GM21737 (cell line): ENCODE measurements at regions not wholly inside any gene's neighbourhood (a gene's known extent, or its start where the extent isn't known, plus 50 kb on each side); places are given as distances from the start of the nearest gene placed in this dataset.
"Not testable (repeated sequence)": the region's sequence is repeated elsewhere in the genome, so short reads cannot be mapped to it uniquely, and the experiment has no call there.

Experiments
- ATAC-seq: cut with Tn5 transposase; IDR thresholded peaks from one replicate; pipeline ENCODE4 v1.9.1; 2021; ENCODE audit warnings: mild to moderate bottlenecking, moderate library complexity; ENCODE audit not compliant: unreplicated experiment

GRCh38 chr5:27995867-27996266 is 957.5 kb upstream of the CDH9 start:
- ATAC-seq, result no peak

GRCh38 chr5:27978322-27978721 is 939.9 kb upstream of the CDH9 start:
- no peak for ATAC-seq

- ATAC-seq, result no peak
These were observed 930.8 kb upstream of the CDH9 start for GRCh38 chr5:27969157-27969556.

GRCh38 chr5:27963050-27963783 is 924.8 kb upstream of the CDH9 start:
- ATAC-seq, result no peak

- ATAC-seq, result no peak
These were observed 923.8 kb upstream of the CDH9 start for GRCh38 chr5:27962198-27962597.

GRCh38 chr5:27947088-27947487 is 908.7 kb upstream of the CDH9 start:
- ATAC-seq, result no peak

GRCh38 chr5:27944471-27944870 is 906.1 kb upstream of the CDH9 start:
- no peak for ATAC-seq

- no peak for ATAC-seq
These were observed 900.6 kb upstream of the CDH9 start for GRCh38 chr5:27938989-27939388.

GRCh38 chr5:27928060-27928459 is 889.7 kb upstream of the CDH9 start:
- ATAC-seq, result no peak

- no peak for ATAC-seq
These were observed 872.8 kb upstream of the CDH9 start for GRCh38 chr5:27911216-27911615.

- no peak for ATAC-seq
These were observed 870.0 kb upstream of the CDH9 start for GRCh38 chr5:27908341-27908740.

- no peak for ATAC-seq
These were observed 868.7 kb upstream of the CDH9 start for GRCh38 chr5:27906931-27907601.

- ATAC-seq, result no peak
These were observed 868.1 kb upstream of the CDH9 start for GRCh38 chr5:27906481-27906880.

GRCh38 chr5:27900761-27901160 is 862.4 kb upstream of the CDH9 start:
- no peak for ATAC-seq

GRCh38 chr5:27876071-27876470 is 837.7 kb upstream of the CDH9 start:
- no peak for ATAC-seq

- no peak for ATAC-seq
These were observed 836.8 kb upstream of the CDH9 start for GRCh38 chr5:27875148-27875547.

GRCh38 chr5:27868292-27868691 is 829.9 kb upstream of the CDH9 start:
- no peak for ATAC-seq

- ATAC-seq, result no peak
These were observed 817.1 kb upstream of the CDH9 start for GRCh38 chr5:27855491-27855890.

- no peak for ATAC-seq
These were observed 816.0 kb upstream of the CDH9 start for GRCh38 chr5:27854243-27854852.

- ATAC-seq, result no peak
These were observed 806.9 kb upstream of the CDH9 start for GRCh38 chr5:27845248-27845647.

- not testable (repeated sequence) for ATAC-seq
These were observed 798.3 kb upstream of the CDH9 start for GRCh38 chr5:27836704-27837103.

- no peak for ATAC-seq
These were observed 794.5 kb upstream of the CDH9 start for GRCh38 chr5:27832886-27833285.
